A549 (cell line): ENCODE measurements at regions not wholly inside any gene's neighbourhood (a gene's known extent, or its start where the extent isn't known, plus 50 kb on each side); places are given as distances from the start of the nearest gene placed in this dataset.

ENCODE experiments used
- BHLHE40 ChIP-seq: IDR thresholded peaks from 2 replicates; pipeline ENCODE4 v1.6.1; 2012; ENCODE audit warnings: low read depth, low read length, inconsistent platforms
- JUNB ChIP-seq: fragments of >200 bp; sonication (Bioruptor Twin); formaldehyde crosslinking; IDR thresholded peaks from 2 replicates; pipeline ENCODE4 v1.6.1; 2016
- PHF8 ChIP-seq: fragments of 200-600 bp; sonication (generic); IDR thresholded peaks from 2 replicates; pipeline ENCODE4 v1.6.1; 2016; ENCODE audit warnings: low read depth, mild to moderate bottlenecking, antibody characterized with exemption, moderate library complexity, borderline replicate concordance
- RAD21 ChIP-seq, 2 experiments: fragments of >200 bp in 1 of 2; sonication (Bioruptor Twin) in 1 of 2; formaldehyde crosslinking in 1 of 2; IDR thresholded peaks in 1 of 2; conservative IDR thresholded peaks in 1 of 2; 2 replicates in 1 of 2; 3 replicates in 1 of 2; pipeline ENCODE4 v1.6.1; 2012 to 2018; ENCODE audit warnings: inconsistent platforms in 1 of 2
- RFX5 ChIP-seq: fragments of 450-650 bp; IDR thresholded peaks from 2 replicates; pipeline ENCODE4 v1.7.1; 2014; ENCODE audit warnings: antibody characterized with exemption, mild to moderate bottlenecking, moderate library complexity

- no peak for TF ChIP-seq BHLHE40
- no peak for TF ChIP-seq RFX5
- no peak for TF ChIP-seq JUNB
- no peak for TF ChIP-seq PHF8
- TF ChIP-seq RAD21 (conservative IDR thresholded peaks at IDR 0.05 in 1 of 2, IDR thresholded peaks at IDR 0.05 in 1 of 2), result no peak
Measured at GRCh38 chr1:4121293-4121684, 221.2 kb upstream of the C1orf174 start.
